HEK293 (cell line): ENCODE measurements at regions not wholly inside any gene's neighbourhood (a gene's known extent, or its start where the extent isn't known, plus 50 kb on each side); places are given as distances from the start of the nearest gene placed in this dataset.

Experiments
- CTCF ChIA-PET: fragments of 350-600 bp; formaldehyde crosslinking; extraction: SDS; loops from one replicate; lab custom pipeline; 2021; ENCODE audit warnings: antibody characterized with exemption; lab: Yijun Ruan, JAX
- POLR2A ChIA-PET: fragments of 300-600 bp; formaldehyde crosslinking; extraction: SDS; loops from one replicate; lab custom pipeline; 2020; ENCODE audit warnings: antibody characterized with exemption, inconsistent platforms; lab: Yijun Ruan, JAX
- H3K27ac ChIP-seq: fragments of 200-500 bp; sonication (Bioruptor generic); 2 replicates; pipeline ENCODE4 v1.5.1; 2014; ENCODE audit warnings: low read depth, low read length, control low read depth, inconsistent platforms; ENCODE audit errors: extremely low read depth
- H3K36me3 ChIP-seq, 2 experiments: fragments of 200-500 bp in 1 of 2; sonication (Bioruptor generic) in 1 of 2; 1 replicate in 1 of 2; 2 replicates in 1 of 2; pipeline ENCODE4 v1.5.1; 2014 to 2017; ENCODE audit warnings: inconsistent platforms in 2 of 2, low read length in 2 of 2; ENCODE audit not compliant: control insufficient read depth in 2 of 2, insufficient read depth in 1 of 2
- H3K4me1 ChIP-seq: fragments of 200-500 bp; sonication (Bioruptor generic); 2 replicates; pipeline ENCODE4 v1.5.1; 2014; ENCODE audit warnings: mild to moderate bottlenecking, low read length, inconsistent platforms; ENCODE audit not compliant: control insufficient read depth, insufficient read depth
- H3K4me3 ChIP-seq: 2 replicates; pipeline ENCODE4 v1.5.1; 2011; ENCODE audit warnings: low read depth, mild to moderate bottlenecking, control low read depth, low read length, moderate library complexity
- H3K9me3 ChIP-seq: fragments of 200-500 bp; sonication (Bioruptor generic); 2 replicates; pipeline ENCODE4 v1.5.1; 2014; ENCODE audit warnings: low read depth, low read length, inconsistent platforms; ENCODE audit not compliant: control insufficient read depth, insufficient read depth
- EGR2 ChIP-seq: fragments of 450-650 bp; formaldehyde crosslinking; IDR thresholded peaks from 2 replicates; pipeline ENCODE4 v1.5.1; 2016; ENCODE audit warnings: low read depth, missing biosample characterization, missing genetic modification characterization
- GLI2 ChIP-seq: fragments of 450-650 bp; formaldehyde crosslinking; IDR thresholded peaks from 2 replicates; pipeline ENCODE4; 2017; ENCODE audit warnings: missing biosample characterization, missing genetic modification characterization, low read depth, borderline replicate concordance
- MYNN ChIP-seq: fragments of 450-650 bp; formaldehyde crosslinking; IDR thresholded peaks from 2 replicates; pipeline ENCODE4 v1.5.1; 2016; ENCODE audit warnings: missing biosample characterization, missing genetic modification characterization, borderline replicate concordance
- TSHZ1 ChIP-seq: fragments of 450-650 bp; formaldehyde crosslinking; IDR thresholded peaks from 2 replicates; pipeline ENCODE4 v1.5.1; 2016; ENCODE audit warnings: missing biosample characterization, missing genetic modification characterization, borderline replicate concordance
- ZBTB1 ChIP-seq: fragments of 450-650 bp; formaldehyde crosslinking; IDR thresholded peaks from 2 replicates; pipeline ENCODE4 v1.5.1; 2016; ENCODE audit warnings: missing biosample characterization, missing genetic modification characterization
- ZNF239 ChIP-seq: fragments of 450-650 bp; formaldehyde crosslinking; IDR thresholded peaks from 2 replicates; pipeline ENCODE4 v1.5.1; 2016; ENCODE audit warnings: missing biosample characterization, missing genetic modification characterization
- ZNF24 ChIP-seq: fragments of 450-650 bp; formaldehyde crosslinking; IDR thresholded peaks from 2 replicates; pipeline ENCODE4 v1.5.1; 2016; ENCODE audit warnings: missing biosample characterization, missing genetic modification characterization
- ZNF366 ChIP-seq: fragments of 450-650 bp; formaldehyde crosslinking; conservative IDR thresholded peaks from 2 replicates; pipeline ENCODE4 v1.5.1; 2016; ENCODE audit warnings: missing biosample characterization, missing genetic modification characterization
- ZNF513 ChIP-seq: fragments of 450-650 bp; IDR thresholded peaks from 2 replicates; pipeline ENCODE4 v1.5.1; 2018; ENCODE audit warnings: missing biosample characterization, missing genetic modification characterization
- ZNF529 ChIP-seq: fragments of 450-650 bp; formaldehyde crosslinking; IDR thresholded peaks from 2 replicates; pipeline ENCODE4 v1.5.1; 2017; ENCODE audit warnings: missing genetic modification characterization, missing biosample characterization; ENCODE audit not compliant: insufficient replicate concordance
- ZNF544 ChIP-seq: fragments of 450-650 bp; formaldehyde crosslinking; IDR thresholded peaks from 2 replicates; pipeline ENCODE4 v1.5.0; 2017; ENCODE audit warnings: missing biosample characterization, missing genetic modification characterization
- ZNF549 ChIP-seq: fragments of 450-650 bp; IDR thresholded peaks from 2 replicates; pipeline ENCODE4 v1.5.1; 2018; ENCODE audit warnings: missing biosample characterization, missing genetic modification characterization, mild to moderate bottlenecking, inconsistent platforms, moderate library complexity
- ZNF558 ChIP-seq: fragments of 450-650 bp; formaldehyde crosslinking; IDR thresholded peaks from 2 replicates; pipeline ENCODE4 v1.5.1; 2016; ENCODE audit warnings: missing biosample characterization, missing genetic modification characterization
- ZNF791 ChIP-seq: fragments of 450-650 bp; formaldehyde crosslinking; IDR thresholded peaks from 2 replicates; pipeline ENCODE4 v1.5.1; 2016; ENCODE audit warnings: missing biosample characterization, missing genetic modification characterization
- ZSCAN18 ChIP-seq: fragments of 450-650 bp; formaldehyde crosslinking; IDR thresholded peaks from 2 replicates; pipeline ENCODE4 v1.5.1; 2016; ENCODE audit warnings: missing biosample characterization, missing genetic modification characterization
- TF ChIP-seq, protein P1 (sequence below): fragments of 450-650 bp; formaldehyde crosslinking; IDR thresholded peaks from 2 replicates; pipeline ENCODE4; 2016; ENCODE audit warnings: missing biosample characterization, missing genetic modification characterization

DNA sequence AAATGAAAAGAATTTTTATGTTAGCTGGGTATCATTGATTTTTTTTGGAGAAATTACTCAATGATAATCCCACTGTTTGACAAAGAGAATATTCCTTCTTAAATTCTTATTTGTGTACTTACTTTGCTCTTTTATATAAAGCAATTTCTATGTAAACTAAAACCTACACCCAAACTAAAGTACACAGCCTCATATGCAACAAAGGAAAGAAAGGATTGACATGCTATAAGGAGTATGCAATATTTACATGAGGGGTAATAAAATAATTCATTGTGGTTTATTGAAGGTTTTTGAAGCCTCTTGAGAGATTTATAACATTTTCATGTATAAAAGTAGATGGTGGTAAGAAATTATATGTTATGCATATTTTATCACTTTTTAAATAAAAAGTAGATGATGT lies 368.5 kb downstream of the CDH7 start:
- CTCF ChIA-PET, result no interaction called here
- Histone ChIP-seq H3K9me3 (no peaks in the 10 kb centered on the region), H3K36me3 (no peaks in the 10 kb centered on the region), H3K27ac (no peak overlapping the region), H3K4me3 (no peak overlapping the region), H3K4me1 (no peaks in the 10 kb centered on the region)
- no peak for TF ChIP-seq ZNF544 (tag by site-specific recombination)
- TF ChIP-seq ZNF529, result no peak
- TF ChIP-seq ZNF239 (tag by site-specific recombination), result no peak
- TF ChIP-seq, protein P1, sequence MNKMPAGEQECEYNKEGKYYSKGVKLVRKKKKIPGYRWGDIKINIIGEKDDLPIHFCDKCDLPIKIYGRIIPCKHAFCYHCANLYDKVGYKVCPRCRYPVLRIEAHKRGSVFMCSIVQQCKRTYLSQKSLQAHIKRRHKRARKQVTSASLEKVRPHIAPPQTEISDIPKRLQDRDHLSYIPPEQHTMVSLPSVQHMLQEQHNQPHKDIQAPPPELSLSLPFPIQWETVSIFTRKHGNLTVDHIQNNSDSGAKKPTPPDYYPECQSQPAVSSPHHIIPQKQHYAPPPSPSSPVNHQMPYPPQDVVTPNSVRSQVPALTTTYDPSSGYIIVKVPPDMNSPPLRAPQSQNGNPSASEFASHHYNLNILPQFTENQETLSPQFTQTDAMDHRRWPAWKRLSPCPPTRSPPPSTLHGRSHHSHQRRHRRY (tag by site-specific recombination), result no peak
- TF ChIP-seq ZNF791 (tag by site-specific recombination), result no peak
- POLR2A ChIA-PET, result no interaction called here

DNA sequence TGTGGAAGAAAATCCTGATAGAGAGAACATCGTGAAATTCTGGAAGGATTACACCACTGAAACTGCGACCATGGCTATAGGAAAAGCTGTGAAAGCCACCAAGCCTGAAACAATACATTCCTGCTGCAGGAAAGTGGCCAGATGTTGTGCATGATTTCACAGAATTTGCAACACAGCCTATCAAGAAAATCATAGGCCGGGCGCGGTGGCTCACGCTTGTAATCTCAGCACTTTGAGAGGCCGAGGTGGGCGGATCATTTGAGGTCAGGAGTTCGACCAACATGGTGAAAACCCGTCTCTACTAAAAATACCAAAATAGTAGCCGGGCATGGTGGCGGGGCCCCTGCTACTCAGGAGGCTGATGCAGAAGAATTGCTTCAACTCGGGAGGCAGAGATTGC lies 360.2 kb downstream of the CDH7 start:
- Histone ChIP-seq H3K4me1 (no peaks in the 10 kb centered on the region), H3K36me3 (no peaks in the 10 kb centered on the region), H3K4me3 (no peak overlapping the region), H3K27ac (no peak overlapping the region), H3K9me3 (no peaks in the 10 kb centered on the region)
- TF ChIP-seq ZSCAN18 (tag by site-specific recombination) (no peak), ZNF24 (tag by site-specific recombination) (no peak), ZNF558 (tag by site-specific recombination) (no peak), ZBTB1 (tag by site-specific recombination) (no peak), GLI2 (tag by site-specific recombination) (no peak), ZNF513 (tag by site-specific recombination) (no peak), EGR2 (tag by site-specific recombination) (no peak)
- POLR2A ChIA-PET, result no interaction called here
- CTCF ChIA-PET, result no interaction called here

DNA sequence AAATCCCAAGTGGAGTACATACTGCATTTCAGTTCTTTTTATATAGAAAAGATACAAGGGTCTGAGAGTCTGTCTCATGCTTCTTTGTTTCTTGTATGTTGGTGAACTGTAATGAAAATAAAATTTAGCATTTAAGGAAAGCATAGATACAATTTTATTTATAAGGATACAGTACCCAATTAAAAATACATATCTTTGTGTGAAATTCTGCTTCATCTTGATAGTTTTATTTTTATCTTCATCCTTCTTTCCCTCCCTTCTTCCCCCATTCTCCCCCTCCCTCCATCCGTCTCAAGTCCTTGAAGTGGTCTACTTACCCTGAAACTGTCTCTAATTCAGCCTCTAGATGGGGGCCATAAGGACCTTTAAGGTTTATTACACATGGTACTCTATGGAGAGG lies 359.8 kb downstream of the CDH7 start:
- Histone ChIP-seq H3K4me3 (no peak overlapping the region), H3K9me3 (no peaks in the 10 kb centered on the region), H3K4me1 (no peaks in the 10 kb centered on the region), H3K27ac (no peak overlapping the region), H3K36me3 (no peaks in the 10 kb centered on the region)
- POLR2A ChIA-PET, result no interaction called here
- TF ChIP-seq TSHZ1 (tag by site-specific recombination) (no peak), ZNF549 (tag by site-specific recombination) (no peak), MYNN (tag by site-specific recombination) (no peak), ZNF366 (tag by site-specific recombination) (no peak)
- TF ChIP-seq, all 188 proteins: peak for 0
- CTCF ChIA-PET, result no interaction called here
